GM18520 (cell line): ENCODE measurements at regions not wholly inside any gene's neighbourhood (a gene's known extent, or its start where the extent isn't known, plus 50 kb on each side); places are given as distances from the start of the nearest gene placed in this dataset.
"Not testable (repeated sequence)": the region's sequence is repeated elsewhere in the genome, so short reads cannot be mapped to it uniquely, and the experiment has no call there.

Source experiments
- ATAC-seq: cut with Tn5 transposase; IDR thresholded peaks from one replicate; pipeline ENCODE4 v1.9.1; 2021; ENCODE audit not compliant: unreplicated experiment

- not testable (repeated sequence) for ATAC-seq
These were observed 305.2 kb upstream of the RPS23 start for GRCh38 chr5:82583331-82583730.

- no peak for ATAC-seq
These were observed 286.8 kb upstream of the RPS23 start for GRCh38 chr5:82564963-82565362.

GRCh38 chr5:82563745-82564144 lies 285.6 kb upstream of the RPS23 start:
- no peak for ATAC-seq

- ATAC-seq = no peak
These were observed 284.6 kb upstream of the RPS23 start for GRCh38 chr5:82562696-82563240.

GRCh38 chr5:82561797-82562196 lies 283.6 kb upstream of the RPS23 start:
- ATAC-seq = no peak

GRCh38 chr5:82560969-82561368 lies 282.8 kb upstream of the RPS23 start:
- ATAC-seq = no peak

- ATAC-seq = no peak
These were observed 282.4 kb upstream of the RPS23 start for GRCh38 chr5:82560561-82560960.

- no peak for ATAC-seq
These were observed 273.8 kb upstream of the RPS23 start for GRCh38 chr5:82551840-82552385.

GRCh38 chr5:82551192-82551591 lies 273.0 kb upstream of the RPS23 start:
- ATAC-seq = no peak

- no peak for ATAC-seq
These were observed 271.1 kb upstream of the RPS23 start for GRCh38 chr5:82549263-82549662.

GRCh38 chr5:82544004-82544403 lies 265.9 kb upstream of the RPS23 start:
- no peak for ATAC-seq

- no peak for ATAC-seq
These were observed 262.1 kb upstream of the RPS23 start for GRCh38 chr5:82540301-82540700.

- ATAC-seq = no peak
These were observed 260.3 kb upstream of the RPS23 start for GRCh38 chr5:82538339-82539034.

- ATAC-seq = no peak
These were observed 259.6 kb upstream of the RPS23 start for GRCh38 chr5:82537687-82538306.

GRCh38 chr5:82534986-82535385 lies 256.8 kb upstream of the RPS23 start:
- ATAC-seq = no peak

- not testable (repeated sequence) for ATAC-seq
These were observed 253.9 kb upstream of the RPS23 start for GRCh38 chr5:82532075-82532474.

- ATAC-seq = no peak
These were observed 248.4 kb upstream of the RPS23 start for GRCh38 chr5:82526540-82526939.

- ATAC-seq = no peak
These were observed 247.5 kb upstream of the RPS23 start for GRCh38 chr5:82525626-82526025.

- no peak for ATAC-seq
These were observed 245.5 kb upstream of the RPS23 start for GRCh38 chr5:82523633-82524032.

- ATAC-seq = no peak
These were observed 244.7 kb upstream of the RPS23 start for GRCh38 chr5:82522897-82523296.

GRCh38 chr5:82521431-82522051 lies 243.4 kb upstream of the RPS23 start:
- no peak for ATAC-seq

- no peak for ATAC-seq
These were observed 241.4 kb upstream of the RPS23 start for GRCh38 chr5:82519558-82519957.
